ENCODE measurements at regions not wholly inside any gene's neighbourhood (a gene's known extent, or its start where the extent isn't known, plus 50 kb on each side); places are given as distances from the start of the nearest gene placed in this dataset.

- no peaks in the 10 kb centered on the region for H3K79me2 ChIP-seq (ENCODE audit: control insufficient read depth, insufficient read depth, low read length)
- DNase-seq (ENCODE audit: low read depth in 2 of 2) = no peak
- TF ChIP-seq CTCF (conservative IDR thresholded peaks at IDR 0.05 in 1 of 2, IDR thresholded peaks at IDR 0.05 in 1 of 2; ENCODE audit: low read depth in 1 of 2, low read length in 2 of 2) = no peak
- no peak for TF ChIP-seq EZH2 (IDR thresholded peaks at IDR 0.05; ENCODE audit: low read length, missing control alignments)
Observed at GRCh38 chr4:34920032-34920431, 1324.3 kb downstream of the ARAP2 start.

GRCh38 chr4:34921391-34921790 lies 1322.9 kb downstream of the ARAP2 start:
- H3K4me3 ChIP-seq (replicated peaks in 1 of 4; ENCODE audit: control extremely low read depth in 1 of 4, insufficient read depth in 1 of 4, low read depth in 3 of 4, low read length in 4 of 4) = no peak overlapping the region
- TF ChIP-seq EZH2 (IDR thresholded peaks at IDR 0.05; ENCODE audit: low read length, missing control alignments) (no peak), CTCF (conservative IDR thresholded peaks at IDR 0.05 in 1 of 2, IDR thresholded peaks at IDR 0.05 in 1 of 2; ENCODE audit: low read depth in 1 of 2, low read length in 2 of 2) (no peak)

More at GRCh38 chr4:34920032-34920431, 1324.3 kb downstream of the ARAP2 start:
- Histone ChIP-seq H3K9ac (ENCODE audit: insufficient read depth, low read length) (no peak overlapping the region), H3K36me3 (ENCODE audit: control insufficient read depth, insufficient read depth, low read length) (no peaks in the 10 kb centered on the region), H4K20me1 (ENCODE audit: control insufficient read depth, extremely low read depth, insufficient read depth, low read length) (no peaks in the 10 kb centered on the region), H3K27me3 (ENCODE audit: control insufficient read depth, insufficient read depth, low read length) (no peaks in the 10 kb centered on the region), H2AFZ (ENCODE audit: low read length) (no peak overlapping the region), H3K9me3 (ENCODE audit: control insufficient read depth, insufficient read depth, low read depth, low read length) (no peaks in the 10 kb centered on the region), H3K4me1 (ENCODE audit: control insufficient read depth, extremely low read depth, insufficient read depth, low read length) (no peaks in the 10 kb centered on the region), H3K27ac (ENCODE audit: insufficient read depth, low read length) (no peak overlapping the region), H3K4me2 (ENCODE audit: extremely low read depth, insufficient read depth, low read length) (no peak overlapping the region), H3K4me3 (replicated peaks in 1 of 4; ENCODE audit: control extremely low read depth in 1 of 4, insufficient read depth in 1 of 4, low read depth in 3 of 4, low read length in 4 of 4) (no peak overlapping the region)

GRCh38 chr4:34922325-34922724 lies 1322.0 kb downstream of the ARAP2 start:
- no peak overlapping the region for H3K9ac ChIP-seq (ENCODE audit: insufficient read depth, low read length)
- H3K36me3 ChIP-seq (ENCODE audit: control insufficient read depth, insufficient read depth, low read length) = no peaks in the 10 kb centered on the region
- no peaks in the 10 kb centered on the region for H3K27me3 ChIP-seq (ENCODE audit: control insufficient read depth, insufficient read depth, low read length)
- DNase-seq (ENCODE audit: low read depth in 2 of 2) = no peak
- H2AFZ ChIP-seq (ENCODE audit: low read length) = no peak overlapping the region
- TF ChIP-seq EZH2 (IDR thresholded peaks at IDR 0.05; ENCODE audit: low read length, missing control alignments) (no peak), CTCF (conservative IDR thresholded peaks at IDR 0.05 in 1 of 2, IDR thresholded peaks at IDR 0.05 in 1 of 2; ENCODE audit: low read depth in 1 of 2, low read length in 2 of 2) (no peak)
- no peaks in the 10 kb centered on the region for H3K4me1 ChIP-seq (ENCODE audit: control insufficient read depth, extremely low read depth, insufficient read depth, low read length)
- no peak overlapping the region for H3K4me2 ChIP-seq (ENCODE audit: extremely low read depth, insufficient read depth, low read length)
- no peak overlapping the region for H3K4me3 ChIP-seq (replicated peaks in 1 of 4; ENCODE audit: control extremely low read depth in 1 of 4, insufficient read depth in 1 of 4, low read depth in 3 of 4, low read length in 4 of 4)
- no peak overlapping the region for H3K27ac ChIP-seq (ENCODE audit: insufficient read depth, low read length)
- H3K79me2 ChIP-seq (ENCODE audit: control insufficient read depth, insufficient read depth, low read length) = no peaks in the 10 kb centered on the region
- no peaks in the 10 kb centered on the region for H3K9me3 ChIP-seq (ENCODE audit: control insufficient read depth, insufficient read depth, low read depth, low read length)
- no peaks in the 10 kb centered on the region for H4K20me1 ChIP-seq (ENCODE audit: control insufficient read depth, extremely low read depth, insufficient read depth, low read length)

More at GRCh38 chr4:34921391-34921790, 1322.9 kb downstream of the ARAP2 start:
- no peak overlapping the region for H2AFZ ChIP-seq (ENCODE audit: low read length)
- no peak overlapping the region for H3K9ac ChIP-seq (ENCODE audit: insufficient read depth, low read length)
- no peaks in the 10 kb centered on the region for H4K20me1 ChIP-seq (ENCODE audit: control insufficient read depth, extremely low read depth, insufficient read depth, low read length)
- no peaks in the 10 kb centered on the region for H3K79me2 ChIP-seq (ENCODE audit: control insufficient read depth, insufficient read depth, low read length)
- no peak overlapping the region for H3K4me2 ChIP-seq (ENCODE audit: extremely low read depth, insufficient read depth, low read length)
- H3K9me3 ChIP-seq (ENCODE audit: control insufficient read depth, insufficient read depth, low read depth, low read length) = no peaks in the 10 kb centered on the region
- H3K27me3 ChIP-seq (ENCODE audit: control insufficient read depth, insufficient read depth, low read length) = no peaks in the 10 kb centered on the region
- no peaks in the 10 kb centered on the region for H3K36me3 ChIP-seq (ENCODE audit: control insufficient read depth, insufficient read depth, low read length)
- no peak for DNase-seq (ENCODE audit: low read depth in 2 of 2)
- no peaks in the 10 kb centered on the region for H3K4me1 ChIP-seq (ENCODE audit: control insufficient read depth, extremely low read depth, insufficient read depth, low read length)
- no peak overlapping the region for H3K27ac ChIP-seq (ENCODE audit: insufficient read depth, low read length)

Measured in fibroblast of lung (primary cell).